ENCODE measurements at regions not wholly inside any gene's neighbourhood (a gene's known extent, or its start where the extent isn't known, plus 50 kb on each side); places are given as distances from the start of the nearest gene placed in this dataset.

GRCh38 chr15:77741106-77741505 lies 108.4 kb upstream of the LINGO1 start:
- TF ChIP-seq POLR2A (IDR thresholded peaks at IDR 0.05; ENCODE audit: low read depth): no peak
- TF ChIP-seq, protein P1, sequence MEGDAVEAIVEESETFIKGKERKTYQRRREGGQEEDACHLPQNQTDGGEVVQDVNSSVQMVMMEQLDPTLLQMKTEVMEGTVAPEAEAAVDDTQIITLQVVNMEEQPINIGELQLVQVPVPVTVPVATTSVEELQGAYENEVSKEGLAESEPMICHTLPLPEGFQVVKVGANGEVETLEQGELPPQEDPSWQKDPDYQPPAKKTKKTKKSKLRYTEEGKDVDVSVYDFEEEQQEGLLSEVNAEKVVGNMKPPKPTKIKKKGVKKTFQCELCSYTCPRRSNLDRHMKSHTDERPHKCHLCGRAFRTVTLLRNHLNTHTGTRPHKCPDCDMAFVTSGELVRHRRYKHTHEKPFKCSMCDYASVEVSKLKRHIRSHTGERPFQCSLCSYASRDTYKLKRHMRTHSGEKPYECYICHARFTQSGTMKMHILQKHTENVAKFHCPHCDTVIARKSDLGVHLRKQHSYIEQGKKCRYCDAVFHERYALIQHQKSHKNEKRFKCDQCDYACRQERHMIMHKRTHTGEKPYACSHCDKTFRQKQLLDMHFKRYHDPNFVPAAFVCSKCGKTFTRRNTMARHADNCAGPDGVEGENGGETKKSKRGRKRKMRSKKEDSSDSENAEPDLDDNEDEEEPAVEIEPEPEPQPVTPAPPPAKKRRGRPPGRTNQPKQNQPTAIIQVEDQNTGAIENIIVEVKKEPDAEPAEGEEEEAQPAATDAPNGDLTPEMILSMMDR (IDR thresholded peaks at IDR 0.05): no peak
